ENCODE measurements at regions not wholly inside any gene's neighbourhood (a gene's known extent, or its start where the extent isn't known, plus 50 kb on each side); places are given as distances from the start of the nearest gene placed in this dataset.

- Histone ChIP-seq H3K4me3 (ENCODE audit: low read length) (no peak overlapping the region), H4K20me1 (ENCODE audit: insufficient read depth, low read length) (no peaks in the 10 kb centered on the region), H3K27me3 (replicated peaks; ENCODE audit: insufficient read depth, low read length) (peaks cover 21% of the 10 kb centered on the region; the same call in 1 of the 2 replicates), H3K9me3 (replicated peaks; ENCODE audit: insufficient read depth, low read length) (no peaks in the 10 kb centered on the region), H3K36me3 (replicated peaks; ENCODE audit: insufficient read depth, low read length) (no peaks in the 10 kb centered on the region), H3K4me1 (ENCODE audit: low read length) (no peaks in the 10 kb centered on the region), H3K4me2 (ENCODE audit: low read depth, low read length) (no peak overlapping the region), H2AFZ (ENCODE audit: low read length) (no peak overlapping the region), H3F3A (ENCODE audit: insufficient read depth, low read length) (no peaks in the 10 kb centered on the region), H3K9me2 (replicated peaks; ENCODE audit: insufficient read depth, low read length) (no peaks in the 10 kb centered on the region), H3K79me2 (ENCODE audit: low read length) (no peaks in the 10 kb centered on the region), H3K9ac (ENCODE audit: low read length) (no peak overlapping the region), H3K27ac (ENCODE audit: low read length) (no peak overlapping the region)
- TF ChIP-seq CTCF (IDR thresholded peaks at IDR 0.05; ENCODE audit: low read length) (no peak), EZH2 (optimal IDR thresholded peaks at IDR 0.05; ENCODE audit: low read depth, low read length) (no peak), EZH2phosphoT487 (IDR thresholded peaks at IDR 0.05; ENCODE audit: low read length) (no peak)
- DNase-seq, result no peak
Measured at GRCh38 chr22:26985206-26985605, 327.8 kb downstream of the MIAT start.

- H4K20me1 ChIP-seq (ENCODE audit: insufficient read depth, low read length), result no peaks in the 10 kb centered on the region
- H3K4me3 ChIP-seq (ENCODE audit: low read length), result no peak overlapping the region
- H3K36me3 ChIP-seq (replicated peaks; ENCODE audit: insufficient read depth, low read length), result no peaks in the 10 kb centered on the region
- H3K4me1 ChIP-seq (ENCODE audit: low read length), result no peaks in the 10 kb centered on the region
- no peak overlapping the region for H2AFZ ChIP-seq (ENCODE audit: low read length)
- no peak for TF ChIP-seq EZH2 (optimal IDR thresholded peaks at IDR 0.05; ENCODE audit: low read depth, low read length)
- no peak for TF ChIP-seq EZH2phosphoT487 (IDR thresholded peaks at IDR 0.05; ENCODE audit: low read length)
- TF ChIP-seq CTCF (IDR thresholded peaks at IDR 0.05; ENCODE audit: low read length), result no peak
- no peaks in the 10 kb centered on the region for H3K9me3 ChIP-seq (replicated peaks; ENCODE audit: insufficient read depth, low read length)
- no peak overlapping the region for H3K4me2 ChIP-seq (ENCODE audit: low read depth, low read length)
- H3K27ac ChIP-seq (ENCODE audit: low read length), result no peak overlapping the region
- H3K9ac ChIP-seq (ENCODE audit: low read length), result no peak overlapping the region
- H3F3A ChIP-seq (ENCODE audit: insufficient read depth, low read length), result no peaks in the 10 kb centered on the region
- no peak for DNase-seq
- H3K79me2 ChIP-seq (ENCODE audit: low read length), result no peaks in the 10 kb centered on the region
- H3K27me3 ChIP-seq (replicated peaks; ENCODE audit: insufficient read depth, low read length), result peaks cover 21% of the 10 kb centered on the region; the same call in 1 of the 2 replicates
- no peaks in the 10 kb centered on the region for H3K9me2 ChIP-seq (replicated peaks; ENCODE audit: insufficient read depth, low read length)
Measured at GRCh38 chr22:26985931-26986782, 328.8 kb downstream of the MIAT start.

GRCh38 chr22:26986884-26987283, 329.5 kb downstream of the MIAT start:
- H4K20me1 ChIP-seq (ENCODE audit: insufficient read depth, low read length), result no peaks in the 10 kb centered on the region
- no peak overlapping the region for H3K9ac ChIP-seq (ENCODE audit: low read length)
- H3K9me3 ChIP-seq (replicated peaks; ENCODE audit: insufficient read depth, low read length), result no peaks in the 10 kb centered on the region
- H3F3A ChIP-seq (ENCODE audit: insufficient read depth, low read length), result no peaks in the 10 kb centered on the region
- no peaks in the 10 kb centered on the region for H3K9me2 ChIP-seq (replicated peaks; ENCODE audit: insufficient read depth, low read length)
- TF ChIP-seq EZH2 (optimal IDR thresholded peaks at IDR 0.05; ENCODE audit: low read depth, low read length) (no peak), CTCF (IDR thresholded peaks at IDR 0.05; ENCODE audit: low read length) (no peak), EZH2phosphoT487 (IDR thresholded peaks at IDR 0.05; ENCODE audit: low read length) (no peak)
- H3K4me3 ChIP-seq (ENCODE audit: low read length), result no peak overlapping the region
- no peaks in the 10 kb centered on the region for H3K4me1 ChIP-seq (ENCODE audit: low read length)
- H3K27ac ChIP-seq (ENCODE audit: low read length), result no peak overlapping the region
- H3K27me3 ChIP-seq (replicated peaks; ENCODE audit: insufficient read depth, low read length), result peaks cover 21% of the 10 kb centered on the region; the same call in 1 of the 2 replicates
- no peaks in the 10 kb centered on the region for H3K79me2 ChIP-seq (ENCODE audit: low read length)
- H2AFZ ChIP-seq (ENCODE audit: low read length), result no peak overlapping the region
- DNase-seq, result no peak
- no peaks in the 10 kb centered on the region for H3K36me3 ChIP-seq (replicated peaks; ENCODE audit: insufficient read depth, low read length)
- no peak overlapping the region for H3K4me2 ChIP-seq (ENCODE audit: low read depth, low read length)

Data from MM.1S (cell line).